HL-60 (cell line): ENCODE measurements at regions not wholly inside any gene's neighbourhood (a gene's known extent, or its start where the extent isn't known, plus 50 kb on each side); places are given as distances from the start of the nearest gene placed in this dataset.

ENCODE experiments used
- DNase-seq, 2 experiments: peaks; one replicate each; pipeline ENCODE4 v3.0.0-alpha.2; 2010 to 2020; ENCODE audit warnings: low read depth in 1 of 2, low spot score in 1 of 2
- H3K27ac ChIP-seq: fragments of 250-450 bp; sonication (Bioruptor Pico); replicated peaks from 2 replicates; pipeline ENCODE4 v1.5.1; 2020; ENCODE audit warnings: mild to moderate bottlenecking, moderate library complexity
- H3K27me3 ChIP-seq: fragments of 250-450 bp; sonication (Bioruptor Pico); 2 replicates; pipeline ENCODE4 v1.5.1; 2021; ENCODE audit warnings: mild to moderate bottlenecking, moderate library complexity; ENCODE audit not compliant: insufficient read depth, poor library complexity, severe bottlenecking
- H3K4me3 ChIP-seq: replicated peaks from 2 replicates; pipeline ENCODE4 v1.5.1; 2011; ENCODE audit warnings: mild to moderate bottlenecking, control low read depth, low read length; ENCODE audit not compliant: insufficient read depth
- GABPA ChIP-seq: IDR thresholded peaks from 2 replicates; pipeline ENCODE4 v1.6.1; 2012; ENCODE audit warnings: low read depth
- POLR2AphosphoS5 ChIP-seq: IDR thresholded peaks from 2 replicates; pipeline ENCODE4 v1.6.1; 2012; ENCODE audit warnings: low read depth
- SPI1 ChIP-seq: IDR thresholded peaks from 2 replicates; pipeline ENCODE4 v1.6.1; 2012; ENCODE audit warnings: low read depth, mild to moderate bottlenecking, borderline replicate concordance
- TF ChIP-seq, protein P1 (sequence below): IDR thresholded peaks from one replicate; pipeline ENCODE4 v1.5.1; 2011; ENCODE audit warnings: low read length, control low read depth, inconsistent platforms; ENCODE audit not compliant: insufficient read depth
- TF ChIP-seq, protein P2 (sequence below): IDR thresholded peaks from 2 replicates; pipeline ENCODE4 v1.6.1; 2012; ENCODE audit warnings: low read depth; ENCODE audit not compliant: insufficient replicate concordance

DNA sequence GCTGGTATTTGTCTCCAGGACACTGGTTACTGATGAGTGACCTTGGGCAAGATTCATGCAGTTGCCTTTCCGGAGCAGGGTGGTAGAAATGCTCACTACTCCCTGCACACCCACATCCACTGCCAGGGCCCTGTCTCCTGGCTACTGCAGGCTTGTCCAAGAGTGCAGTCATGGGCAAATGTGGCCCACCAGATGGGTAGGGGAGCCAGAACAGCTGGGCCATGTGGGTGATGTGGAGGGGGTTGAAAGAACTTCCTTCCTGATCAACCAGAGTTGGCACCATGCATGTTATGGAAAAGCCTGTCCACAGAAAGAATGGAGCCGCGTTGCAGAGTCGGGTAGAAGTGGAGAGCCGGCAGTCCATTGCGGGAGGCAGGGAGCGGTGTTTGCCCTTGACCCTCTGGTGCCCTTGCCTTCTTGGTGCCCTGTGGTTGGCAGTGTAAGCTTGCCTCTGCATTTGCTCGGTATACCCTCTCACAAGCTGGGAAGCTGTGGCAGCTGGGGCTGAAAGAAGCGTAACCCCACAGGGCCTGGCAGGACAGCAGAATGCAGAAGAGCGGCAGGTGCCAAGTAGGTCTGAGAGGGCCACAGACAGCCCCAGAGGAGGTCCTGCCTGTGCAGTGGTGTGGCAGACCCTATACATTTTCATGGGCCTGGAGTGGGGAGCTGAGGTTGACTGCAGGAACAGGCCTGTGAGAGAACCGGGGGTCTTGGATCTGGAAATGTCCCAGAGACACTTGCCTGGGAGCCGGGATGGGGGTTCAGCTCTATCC, 253.2 kb downstream of the TFCP2L1 start:
- TF ChIP-seq POLR2AphosphoS5 = no peak
- TF ChIP-seq, protein P1, sequence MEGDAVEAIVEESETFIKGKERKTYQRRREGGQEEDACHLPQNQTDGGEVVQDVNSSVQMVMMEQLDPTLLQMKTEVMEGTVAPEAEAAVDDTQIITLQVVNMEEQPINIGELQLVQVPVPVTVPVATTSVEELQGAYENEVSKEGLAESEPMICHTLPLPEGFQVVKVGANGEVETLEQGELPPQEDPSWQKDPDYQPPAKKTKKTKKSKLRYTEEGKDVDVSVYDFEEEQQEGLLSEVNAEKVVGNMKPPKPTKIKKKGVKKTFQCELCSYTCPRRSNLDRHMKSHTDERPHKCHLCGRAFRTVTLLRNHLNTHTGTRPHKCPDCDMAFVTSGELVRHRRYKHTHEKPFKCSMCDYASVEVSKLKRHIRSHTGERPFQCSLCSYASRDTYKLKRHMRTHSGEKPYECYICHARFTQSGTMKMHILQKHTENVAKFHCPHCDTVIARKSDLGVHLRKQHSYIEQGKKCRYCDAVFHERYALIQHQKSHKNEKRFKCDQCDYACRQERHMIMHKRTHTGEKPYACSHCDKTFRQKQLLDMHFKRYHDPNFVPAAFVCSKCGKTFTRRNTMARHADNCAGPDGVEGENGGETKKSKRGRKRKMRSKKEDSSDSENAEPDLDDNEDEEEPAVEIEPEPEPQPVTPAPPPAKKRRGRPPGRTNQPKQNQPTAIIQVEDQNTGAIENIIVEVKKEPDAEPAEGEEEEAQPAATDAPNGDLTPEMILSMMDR = no peak

DNA sequence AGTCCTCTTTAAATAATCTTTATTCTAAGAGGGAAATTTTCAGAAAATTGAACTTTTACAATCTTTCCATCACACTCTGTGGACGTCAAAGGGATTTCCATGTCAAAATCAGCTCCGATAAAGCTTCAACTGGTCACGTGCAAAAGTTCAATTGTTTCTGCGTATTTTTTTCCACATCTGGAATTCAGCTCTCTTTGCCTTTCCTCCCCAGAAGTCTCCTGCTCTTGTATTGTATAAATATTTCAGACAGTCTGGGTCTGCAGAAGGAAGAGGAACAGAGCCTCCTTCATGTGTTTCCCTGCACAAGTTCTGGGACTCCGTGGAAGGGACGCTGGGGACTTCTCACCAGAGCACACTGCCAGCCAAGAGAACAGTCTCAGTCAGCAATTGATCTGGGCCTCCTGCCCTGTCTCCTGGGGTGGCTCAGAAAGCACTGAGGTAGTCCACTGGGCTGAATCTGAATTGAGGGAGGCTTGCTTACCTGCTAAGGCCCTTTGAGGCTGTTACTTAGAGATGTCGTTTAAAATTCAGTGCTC, 251.5 kb downstream of the TFCP2L1 start:
- no peaks in the 10 kb centered on the region for H3K27me3 ChIP-seq
- DNase-seq = no peak
- TF ChIP-seq POLR2AphosphoS5 = no peak
- no peak overlapping the region for H3K27ac ChIP-seq
- no peak overlapping the region for H3K4me3 ChIP-seq

More for the DNA sequence above, 253.2 kb downstream of the TFCP2L1 start:
- H3K27ac ChIP-seq = no peak overlapping the region
- DNase-seq = no peak
- H3K27me3 ChIP-seq = no peaks in the 10 kb centered on the region
- no peak overlapping the region for H3K4me3 ChIP-seq

DNA sequence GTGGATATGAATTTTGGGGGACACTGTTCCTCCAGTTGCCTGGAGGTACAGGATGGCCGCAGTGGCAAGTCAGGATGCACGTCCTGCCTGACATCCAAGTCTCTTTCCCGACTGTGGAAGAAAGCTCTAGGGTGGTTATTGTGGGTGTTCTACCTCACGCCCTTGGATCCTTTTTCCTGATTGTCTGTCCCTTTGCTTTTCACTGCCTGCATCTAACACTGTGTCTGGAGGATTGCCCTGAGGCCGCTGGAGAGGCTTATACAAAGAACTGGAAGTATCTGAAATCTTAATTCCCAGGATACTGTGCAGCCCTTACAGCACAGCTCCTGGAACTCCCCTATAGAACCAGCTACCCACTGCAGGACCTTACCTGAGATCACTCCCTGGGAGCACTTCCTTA, 250.5 kb downstream of the TFCP2L1 start:
- TF ChIP-seq SPI1 = no peak
- TF ChIP-seq GABPA = no peak
- no peak for TF ChIP-seq POLR2AphosphoS5
- TF ChIP-seq, protein P1 = no peak
- TF ChIP-seq, protein P2, sequence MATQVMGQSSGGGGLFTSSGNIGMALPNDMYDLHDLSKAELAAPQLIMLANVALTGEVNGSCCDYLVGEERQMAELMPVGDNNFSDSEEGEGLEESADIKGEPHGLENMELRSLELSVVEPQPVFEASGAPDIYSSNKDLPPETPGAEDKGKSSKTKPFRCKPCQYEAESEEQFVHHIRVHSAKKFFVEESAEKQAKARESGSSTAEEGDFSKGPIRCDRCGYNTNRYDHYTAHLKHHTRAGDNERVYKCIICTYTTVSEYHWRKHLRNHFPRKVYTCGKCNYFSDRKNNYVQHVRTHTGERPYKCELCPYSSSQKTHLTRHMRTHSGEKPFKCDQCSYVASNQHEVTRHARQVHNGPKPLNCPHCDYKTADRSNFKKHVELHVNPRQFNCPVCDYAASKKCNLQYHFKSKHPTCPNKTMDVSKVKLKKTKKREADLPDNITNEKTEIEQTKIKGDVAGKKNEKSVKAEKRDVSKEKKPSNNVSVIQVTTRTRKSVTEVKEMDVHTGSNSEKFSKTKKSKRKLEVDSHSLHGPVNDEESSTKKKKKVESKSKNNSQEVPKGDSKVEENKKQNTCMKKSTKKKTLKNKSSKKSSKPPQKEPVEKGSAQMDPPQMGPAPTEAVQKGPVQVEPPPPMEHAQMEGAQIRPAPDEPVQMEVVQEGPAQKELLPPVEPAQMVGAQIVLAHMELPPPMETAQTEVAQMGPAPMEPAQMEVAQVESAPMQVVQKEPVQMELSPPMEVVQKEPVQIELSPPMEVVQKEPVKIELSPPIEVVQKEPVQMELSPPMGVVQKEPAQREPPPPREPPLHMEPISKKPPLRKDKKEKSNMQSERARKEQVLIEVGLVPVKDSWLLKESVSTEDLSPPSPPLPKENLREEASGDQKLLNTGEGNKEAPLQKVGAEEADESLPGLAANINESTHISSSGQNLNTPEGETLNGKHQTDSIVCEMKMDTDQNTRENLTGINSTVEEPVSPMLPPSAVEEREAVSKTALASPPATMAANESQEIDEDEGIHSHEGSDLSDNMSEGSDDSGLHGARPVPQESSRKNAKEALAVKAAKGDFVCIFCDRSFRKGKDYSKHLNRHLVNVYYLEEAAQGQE = no peak
- H3K27ac ChIP-seq = no peak overlapping the region
- no peak overlapping the region for H3K4me3 ChIP-seq
- H3K27me3 ChIP-seq = no peaks in the 10 kb centered on the region
- DNase-seq = no peak

DNA sequence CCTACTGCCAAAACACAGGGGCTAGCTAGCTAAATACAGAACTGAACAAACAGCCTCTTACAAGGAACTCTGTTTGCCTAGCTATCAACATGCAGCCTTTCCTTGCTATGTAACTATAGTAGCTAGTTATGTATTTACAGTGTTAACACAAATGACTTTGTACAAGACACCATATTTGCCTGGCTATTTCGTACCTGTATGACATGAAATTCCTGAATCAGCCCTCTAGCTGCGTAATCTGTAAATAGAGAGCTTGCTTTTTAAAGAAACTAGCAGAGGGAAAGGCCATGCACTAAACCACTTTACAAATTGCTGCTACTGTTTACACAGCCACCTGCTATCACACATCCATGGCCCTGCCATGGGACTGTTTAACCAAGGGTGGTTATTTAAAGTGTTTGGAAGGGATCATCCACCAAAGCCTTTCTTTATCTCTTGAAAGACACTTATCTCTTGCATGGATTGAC, 248.7 kb downstream of the TFCP2L1 start:
- no peak for DNase-seq
- TF ChIP-seq, protein P1 = no peak
- TF ChIP-seq GABPA (no peak), POLR2AphosphoS5 (no peak), SPI1 (no peak)
- H3K4me3 ChIP-seq = no peak overlapping the region
- H3K27me3 ChIP-seq = no peaks in the 10 kb centered on the region
- no peak overlapping the region for H3K27ac ChIP-seq

DNA sequence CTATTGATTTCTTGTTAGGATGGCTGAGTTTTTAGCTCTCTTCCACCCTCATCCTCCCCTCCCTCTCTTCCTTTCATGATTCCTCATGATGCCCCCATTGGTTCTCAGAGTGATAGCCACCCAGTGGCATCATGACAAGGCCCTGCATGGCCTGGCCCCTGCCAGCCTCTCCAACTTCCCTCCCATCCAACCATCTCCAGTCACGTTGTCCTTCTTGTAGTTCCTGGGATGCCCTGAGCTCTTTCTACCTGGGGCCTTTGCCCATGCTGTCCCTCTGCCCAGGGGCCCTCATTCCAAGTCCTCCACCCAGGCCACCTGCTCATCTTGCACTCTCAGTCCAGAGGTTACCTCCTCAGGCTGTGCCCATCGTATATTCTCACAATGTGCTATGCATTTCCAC, 247.5 kb downstream of the TFCP2L1 start:
- H3K4me3 ChIP-seq = no peak overlapping the region
- no peak overlapping the region for H3K27ac ChIP-seq
- H3K27me3 ChIP-seq = no peaks in the 10 kb centered on the region
- no peak for DNase-seq
- no peak for TF ChIP-seq SPI1
- TF ChIP-seq, protein P2 = no peak
- TF ChIP-seq, protein P1 = no peak
- TF ChIP-seq GABPA = no peak
- no peak for TF ChIP-seq POLR2AphosphoS5
